Testis (tissue), 2 donors: ENCODE measurements at regions not wholly inside any gene's neighbourhood (a gene's known extent, or its start where the extent isn't known, plus 50 kb on each side); places are given as distances from the start of the nearest gene placed in this dataset.

Experiments used
- CTCF ChIP-seq, 3 experiments: fragments of 450-650 bp in 2 of 3; fragments of 200-600 bp in 1 of 3; sonication (generic) in 1 of 3; IDR thresholded peaks; one replicate each; pipeline ENCODE4 v1.5.1; 2016 to 2019; ENCODE audit warnings: antibody characterized with exemption in 3 of 3, mild to moderate bottlenecking in 2 of 3, moderate library complexity in 1 of 3
- POLR2A ChIP-seq: fragments of 450-650 bp; IDR thresholded peaks from one replicate; pipeline ENCODE4 v1.6.1; 2017; ENCODE audit warnings: antibody characterized with exemption, mild to moderate bottlenecking, moderate library complexity

GRCh38 chr3:166785876-166786275 lies 594.2 kb downstream of the ZBBX start:
- TF ChIP-seq POLR2A (no peak), CTCF (IDR thresholded peaks at IDR 0.05) (no peak)
